HUES64 (cell line): ENCODE measurements at regions not wholly inside any gene's neighbourhood (a gene's known extent, or its start where the extent isn't known, plus 50 kb on each side); places are given as distances from the start of the nearest gene placed in this dataset.

Experiments used
- H3K27ac ChIP-seq: 2 replicates; pipeline ENCODE4 v1.7.0; 2013; ENCODE audit warnings: low read depth, low read length, inconsistent platforms
- H3K27me3 ChIP-seq: 2 replicates; pipeline ENCODE4 v1.6.1; 2013; ENCODE audit warnings: mild to moderate bottlenecking, low read length; ENCODE audit not compliant: insufficient read depth
- H3K36me3 ChIP-seq: 2 replicates; pipeline ENCODE4 v1.6.1; 2013; ENCODE audit warnings: mild to moderate bottlenecking, low read length; ENCODE audit not compliant: insufficient read depth
- H3K4me1 ChIP-seq: 2 replicates; pipeline ENCODE4 v1.6.1; 2013; ENCODE audit warnings: mild to moderate bottlenecking, low read length, moderate library complexity; ENCODE audit not compliant: insufficient read depth
- H3K4me3 ChIP-seq: 2 replicates; pipeline ENCODE4 v1.5.1; 2013; ENCODE audit warnings: mild to moderate bottlenecking, low read length, moderate library complexity
- H3K9ac ChIP-seq: 2 replicates; pipeline ENCODE4 v1.6.1; 2013; ENCODE audit warnings: mild to moderate bottlenecking, low read depth, low read length
- H3K9me3 ChIP-seq: 2 replicates; pipeline ENCODE4 v1.6.1; 2013; ENCODE audit warnings: low read depth, low read length; ENCODE audit not compliant: insufficient read depth
- whole genome bisulfite sequencing: fragments of 150-250, 120-280 bp; methylation state at CpG from one replicate; pipeline ENCODE4 v1.1.7; 2013; ENCODE audit warnings: missing lambda C conversion rate; 5-methylcytosine and 5-hydroxymethylcytosine counted together

- H3K36me3 ChIP-seq, result no peaks in the 10 kb centered on the region
- no peaks in the 10 kb centered on the region for H3K27me3 ChIP-seq
- no peaks in the 10 kb centered on the region for H3K9me3 ChIP-seq
- peaks cover 6% of the 10 kb centered on the region; the same call in 1 of the 2 replicates for H3K4me1 ChIP-seq
- 83% methylated on average over 1 of the region's 1 CpG for WGBS
- no peak overlapping the region for H3K4me3 ChIP-seq
- no peak overlapping the region for H3K27ac ChIP-seq
- no peak overlapping the region for H3K9ac ChIP-seq
Observed at GRCh38 chr3:117181222-117181621, 471.6 kb downstream of the TUSC7 start.

GRCh38 chr3:117184574-117184973, 475.0 kb downstream of the TUSC7 start:
- no peaks in the 10 kb centered on the region for H3K9me3 ChIP-seq
- no peaks in the 10 kb centered on the region for H3K27me3 ChIP-seq
- no peak overlapping the region for H3K27ac ChIP-seq
- WGBS, result 98% methylated on average over 4 of the region's 4 CpGs
- no peaks in the 10 kb centered on the region for H3K36me3 ChIP-seq
- H3K4me1 ChIP-seq, result peaks cover 6% of the 10 kb centered on the region; the same call in 1 of the 2 replicates
- H3K9ac ChIP-seq, result no peak overlapping the region
- H3K4me3 ChIP-seq, result no peak overlapping the region

GRCh38 chr3:117191245-117191644, 481.7 kb downstream of the TUSC7 start:
- H3K27ac ChIP-seq, result no peak overlapping the region
- no peaks in the 10 kb centered on the region for H3K36me3 ChIP-seq
- H3K9me3 ChIP-seq, result no peaks in the 10 kb centered on the region
- no peak overlapping the region for H3K4me3 ChIP-seq
- H3K9ac ChIP-seq, result no peak overlapping the region
- WGBS, result 100% methylated on average over 1 of the region's 1 CpG
- no peaks in the 10 kb centered on the region for H3K27me3 ChIP-seq
- H3K4me1 ChIP-seq, result no peaks in the 10 kb centered on the region

- no peak overlapping the region for H3K4me3 ChIP-seq
- H3K9me3 ChIP-seq, result no peaks in the 10 kb centered on the region
- no peak overlapping the region for H3K27ac ChIP-seq
- no peak overlapping the region for H3K9ac ChIP-seq
- no peaks in the 10 kb centered on the region for H3K36me3 ChIP-seq
- no peaks in the 10 kb centered on the region for H3K27me3 ChIP-seq
- WGBS, result 89% methylated on average over 8 of the region's 8 CpGs
- no peaks in the 10 kb centered on the region for H3K4me1 ChIP-seq
Observed at GRCh38 chr3:117192888-117193287, 483.3 kb downstream of the TUSC7 start.

DNA sequence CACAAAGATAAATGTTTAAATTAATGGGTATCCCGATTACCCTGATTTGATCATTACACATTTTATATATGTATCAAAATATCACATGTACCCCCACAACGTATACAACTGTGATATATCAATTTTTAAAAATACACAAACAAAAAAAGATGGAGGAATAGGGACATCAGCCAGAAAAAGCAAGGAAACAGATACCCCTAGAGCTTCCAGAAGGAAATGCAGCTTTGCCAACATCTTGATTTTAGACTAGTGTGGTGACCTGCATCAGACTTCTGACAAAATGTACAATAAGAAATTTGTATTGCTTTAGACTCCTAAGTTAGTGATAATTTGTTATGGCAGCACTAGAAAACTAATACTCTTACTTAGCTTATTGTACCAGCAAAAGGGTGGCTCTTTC, 483.8 kb downstream of the TUSC7 start:
- Histone ChIP-seq H3K4me3 (no peak overlapping the region), H3K9me3 (no peaks in the 10 kb centered on the region), H3K9ac (no peak overlapping the region), H3K36me3 (no peaks in the 10 kb centered on the region), H3K4me1 (no peaks in the 10 kb centered on the region), H3K27ac (no peak overlapping the region), H3K27me3 (no peaks in the 10 kb centered on the region)
- 83% methylated on average over 1 of the region's 2 CpGs for WGBS

DNA sequence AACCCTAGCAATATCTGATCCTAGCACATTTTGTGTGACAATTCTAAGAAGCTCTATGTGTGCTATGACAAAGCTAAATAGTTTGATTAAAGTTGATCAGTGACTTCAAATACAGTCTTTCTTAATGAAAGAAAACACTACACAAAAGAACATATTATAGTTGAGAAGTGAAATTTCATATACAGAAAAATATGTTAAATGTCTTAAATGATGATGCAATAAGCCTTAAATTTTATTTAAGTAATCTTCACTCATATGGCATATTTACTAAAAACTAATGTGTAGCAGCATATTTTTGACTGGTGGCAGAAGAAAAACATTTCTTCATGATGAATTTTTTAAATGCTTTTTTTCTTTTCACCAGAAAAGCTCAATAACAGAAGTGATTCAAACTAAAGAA, 485.5 kb downstream of the TUSC7 start:
- no peak overlapping the region for H3K4me3 ChIP-seq
- H3K4me1 ChIP-seq, result peaks cover 2% of the 10 kb centered on the region
- no peak overlapping the region for H3K9ac ChIP-seq
- H3K27ac ChIP-seq, result no peak overlapping the region
- no peaks in the 10 kb centered on the region for H3K9me3 ChIP-seq
- H3K27me3 ChIP-seq, result no peaks in the 10 kb centered on the region
- no peaks in the 10 kb centered on the region for H3K36me3 ChIP-seq

DNA sequence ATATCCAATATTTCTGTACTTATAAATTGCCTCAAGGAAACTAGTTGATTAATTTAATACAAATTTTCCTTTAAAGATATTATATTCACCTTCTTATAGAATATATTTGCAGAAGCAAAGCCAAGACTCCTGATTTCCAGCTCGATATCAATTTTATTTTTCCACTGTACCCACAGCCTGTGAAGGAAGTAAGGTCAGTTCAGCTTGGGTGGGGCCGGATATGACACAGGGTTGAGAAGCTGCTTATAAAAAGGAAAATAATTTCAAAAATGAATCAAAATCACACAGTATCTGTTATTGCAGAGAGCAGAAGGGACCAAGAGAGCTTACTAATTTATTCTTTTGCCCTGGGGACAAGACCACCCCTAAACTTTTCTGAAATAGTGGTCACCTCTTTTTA, 491.4 kb downstream of the TUSC7 start:
- no peaks in the 10 kb centered on the region for H3K9me3 ChIP-seq
- H3K27me3 ChIP-seq, result no peaks in the 10 kb centered on the region
- H3K4me3 ChIP-seq, result no peak overlapping the region
- peaks cover 7% of the 10 kb centered on the region for H3K4me1 ChIP-seq
- H3K9ac ChIP-seq, result no peak overlapping the region
- no CpG with 5 or more reads among the region's 2 CpGs for WGBS
- no peak overlapping the region for H3K27ac ChIP-seq
- no peaks in the 10 kb centered on the region for H3K36me3 ChIP-seq

- no peaks in the 10 kb centered on the region for H3K9me3 ChIP-seq
- peaks cover 7% of the 10 kb centered on the region for H3K4me1 ChIP-seq
- no peaks in the 10 kb centered on the region for H3K27me3 ChIP-seq
- WGBS, result 86% methylated on average over 5 of the region's 5 CpGs
- H3K4me3 ChIP-seq, result no peak overlapping the region
- H3K9ac ChIP-seq, result no peak overlapping the region
- no peak overlapping the region for H3K27ac ChIP-seq
- H3K36me3 ChIP-seq, result no peaks in the 10 kb centered on the region
Observed at GRCh38 chr3:117201901-117202774, 492.6 kb downstream of the TUSC7 start.

DNA sequence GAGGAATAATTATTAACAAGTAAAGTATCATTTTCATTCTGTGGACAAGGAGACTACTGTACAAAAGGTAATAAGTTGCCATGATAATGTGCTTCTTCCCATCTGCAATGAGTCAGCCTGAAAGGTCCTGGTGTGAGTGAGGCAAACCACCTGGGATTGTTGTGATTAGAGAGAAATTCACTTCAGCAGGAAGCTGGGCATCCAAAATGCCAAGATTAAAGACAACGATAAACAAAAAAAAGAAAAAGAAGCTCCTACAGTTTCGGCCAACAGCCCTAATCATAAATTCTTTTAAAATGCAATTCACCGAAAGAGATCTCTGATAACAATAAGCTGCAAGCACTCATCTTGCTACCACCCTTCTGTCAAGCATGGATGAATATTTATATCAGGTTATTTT, 507.8 kb downstream of the TUSC7 start:
- Histone ChIP-seq H3K9ac (no peak overlapping the region), H3K27ac (no peak overlapping the region), H3K4me1 (no peaks in the 10 kb centered on the region), H3K36me3 (no peaks in the 10 kb centered on the region), H3K9me3 (peaks cover 1% of the 10 kb centered on the region; the same call in 1 of the 2 replicates), H3K27me3 (no peaks in the 10 kb centered on the region), H3K4me3 (no peak overlapping the region)
- 93% methylated on average over 3 of the region's 3 CpGs for WGBS

DNA sequence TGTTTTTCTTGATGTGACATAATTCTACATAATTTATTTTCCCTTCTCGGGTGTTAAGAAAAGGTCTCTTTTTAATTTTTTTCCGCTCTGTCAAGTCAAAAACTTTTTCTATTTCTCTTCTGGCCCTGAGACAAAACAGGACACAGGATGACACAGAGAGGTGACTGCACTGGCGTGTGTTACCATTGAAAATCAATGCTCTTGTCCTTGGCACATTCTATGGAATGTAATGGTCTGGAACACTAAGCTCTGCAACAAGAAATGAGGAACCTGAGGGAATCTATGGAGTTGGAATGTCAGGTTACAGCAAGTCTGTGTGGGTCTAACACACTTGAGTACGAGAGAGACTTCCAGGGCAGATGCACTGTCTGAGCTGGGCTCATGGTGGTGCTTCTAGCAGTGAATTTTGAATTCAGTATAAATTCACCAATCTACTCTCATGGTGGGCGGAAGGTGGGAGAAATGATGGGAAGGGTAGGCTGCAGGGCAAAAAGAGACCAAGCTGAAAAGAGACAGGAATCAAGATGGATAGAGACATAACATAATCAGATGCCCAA, 508.3 kb downstream of the TUSC7 start:
- no peaks in the 10 kb centered on the region for H3K27me3 ChIP-seq
- 96% methylated on average over 5 of the region's 5 CpGs for WGBS
- no peaks in the 10 kb centered on the region for H3K4me1 ChIP-seq

GRCh38 chr3:117218641-117219048, 509.1 kb downstream of the TUSC7 start:
- Histone ChIP-seq H3K27ac (no peak overlapping the region), H3K9me3 (no peaks in the 10 kb centered on the region), H3K36me3 (no peaks in the 10 kb centered on the region), H3K4me1 (no peaks in the 10 kb centered on the region), H3K9ac (no peak overlapping the region), H3K4me3 (no peak overlapping the region), H3K27me3 (no peaks in the 10 kb centered on the region)
- 93% methylated on average over 3 of the region's 3 CpGs for WGBS

More for the DNA sequence above, 508.3 kb downstream of the TUSC7 start:
- no peak overlapping the region for H3K9ac ChIP-seq
- no peaks in the 10 kb centered on the region for H3K36me3 ChIP-seq
- H3K27ac ChIP-seq, result no peak overlapping the region
- H3K4me3 ChIP-seq, result no peak overlapping the region
- H3K9me3 ChIP-seq, result no peaks in the 10 kb centered on the region
